GM21390 (cell line): ENCODE measurements at regions not wholly inside any gene's neighbourhood (a gene's known extent, or its start where the extent isn't known, plus 50 kb on each side); places are given as distances from the start of the nearest gene placed in this dataset.
A peak's percentile ranks its signal among the peaks of the same experiment; 100 is the strongest.
"Not testable (repeated sequence)": the region's sequence is repeated elsewhere in the genome, so short reads cannot be mapped to it uniquely, and the experiment has no call there.

Source experiments
- ATAC-seq: cut with Tn5 transposase; IDR thresholded peaks from one replicate; pipeline ENCODE4 v1.9.1; 2021; ENCODE audit not compliant: unreplicated experiment

- no peak for ATAC-seq
Observed at GRCh38 chr13:68540244-68540643, 1310.1 kb upstream of the PCDH9 start.

GRCh38 chr13:68535329-68535728, 1305.2 kb upstream of the PCDH9 start:
- ATAC-seq = peak; percentile 83

- not testable (repeated sequence) for ATAC-seq
Observed at GRCh38 chr13:68527167-68527566, 1297.0 kb upstream of the PCDH9 start.

GRCh38 chr13:68523838-68524424, 1293.8 kb upstream of the PCDH9 start:
- ATAC-seq = no peak

GRCh38 chr13:68522184-68522583, 1292.0 kb upstream of the PCDH9 start:
- ATAC-seq = no peak

- peak; percentile 63 for ATAC-seq
Observed at GRCh38 chr13:68509734-68510621, 1279.8 kb upstream of the PCDH9 start.

- ATAC-seq = no peak
Observed at GRCh38 chr13:68506888-68507551, 1276.9 kb upstream of the PCDH9 start.

GRCh38 chr13:68490594-68490993, 1260.5 kb upstream of the PCDH9 start:
- no peak for ATAC-seq

GRCh38 chr13:68481130-68481529, 1251.0 kb upstream of the PCDH9 start:
- ATAC-seq = no peak

GRCh38 chr13:68473834-68474326, 1243.7 kb upstream of the PCDH9 start:
- no peak for ATAC-seq

GRCh38 chr13:68467160-68467559, 1237.0 kb upstream of the PCDH9 start:
- ATAC-seq = no peak

- ATAC-seq = no peak
Observed at GRCh38 chr13:68440874-68441273, 1210.7 kb upstream of the PCDH9 start.

GRCh38 chr13:68439817-68440216, 1209.7 kb upstream of the PCDH9 start:
- ATAC-seq = no peak

GRCh38 chr13:68428292-68428691, 1198.2 kb upstream of the PCDH9 start:
- no peak for ATAC-seq

GRCh38 chr13:68417801-68418200, 1187.7 kb upstream of the PCDH9 start:
- no peak for ATAC-seq

GRCh38 chr13:68410007-68410406, 1179.9 kb upstream of the PCDH9 start:
- no peak for ATAC-seq

GRCh38 chr13:68390987-68391386, 1160.9 kb upstream of the PCDH9 start:
- no peak for ATAC-seq

- no peak for ATAC-seq
Observed at GRCh38 chr13:68386808-68387207, 1156.7 kb upstream of the PCDH9 start.

GRCh38 chr13:68380041-68380973, 1150.2 kb upstream of the PCDH9 start:
- ATAC-seq = no peak

GRCh38 chr13:68378294-68378693, 1148.2 kb upstream of the PCDH9 start:
- ATAC-seq = no peak

- ATAC-seq = no peak
Observed at GRCh38 chr13:68375004-68375403, 1144.9 kb upstream of the PCDH9 start.
